ENCODE measurements at regions not wholly inside any gene's neighbourhood (a gene's known extent, or its start where the extent isn't known, plus 50 kb on each side); places are given as distances from the start of the nearest gene placed in this dataset.
"Not testable (repeated sequence)": the region's sequence is repeated elsewhere in the genome, so short reads cannot be mapped to it uniquely, and the experiment has no call there.

DNA sequence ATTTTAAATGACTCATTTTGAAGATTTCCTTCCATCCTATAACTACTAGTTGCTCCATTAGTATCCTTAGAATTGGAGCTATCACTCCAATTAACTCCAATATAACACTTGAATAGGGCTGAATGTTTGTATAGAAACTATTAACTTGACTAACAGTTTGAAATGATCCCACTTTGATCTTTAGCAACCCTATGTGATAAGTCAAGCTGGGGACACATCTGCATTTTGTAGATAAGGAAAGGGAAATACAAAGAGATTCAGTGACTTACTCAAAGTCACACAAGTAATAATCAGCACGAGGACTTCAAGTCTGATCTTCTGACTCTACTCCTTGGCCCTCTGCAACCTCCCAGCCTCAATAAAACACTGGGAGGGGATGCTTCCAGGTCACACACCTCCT is 101.1 kb downstream of the TMEM215 start:
- no peak for DNase-seq (ENCODE audit: low read depth)

DNA sequence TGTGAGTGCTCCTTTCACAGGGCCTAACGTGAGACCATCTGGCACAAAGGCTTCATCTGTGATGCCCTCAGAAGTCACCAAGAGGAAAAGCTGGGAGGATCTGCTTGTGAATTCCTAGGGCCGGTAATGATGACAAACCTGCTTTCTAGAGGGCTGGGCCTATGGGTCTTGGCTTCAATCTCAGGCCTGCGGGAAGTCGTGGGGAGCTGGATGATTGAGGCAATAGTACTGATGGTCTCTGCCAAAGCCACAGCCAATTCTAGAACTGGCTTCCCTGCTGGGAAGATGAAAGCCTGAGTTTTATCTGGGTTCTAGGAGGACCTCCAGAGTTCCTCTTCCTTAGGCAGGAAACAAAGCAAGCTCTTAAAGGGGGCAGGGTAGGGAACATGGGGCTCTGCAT is 102.7 kb downstream of the TMEM215 start:
- no peak for DNase-seq (ENCODE audit: low read depth)

DNA sequence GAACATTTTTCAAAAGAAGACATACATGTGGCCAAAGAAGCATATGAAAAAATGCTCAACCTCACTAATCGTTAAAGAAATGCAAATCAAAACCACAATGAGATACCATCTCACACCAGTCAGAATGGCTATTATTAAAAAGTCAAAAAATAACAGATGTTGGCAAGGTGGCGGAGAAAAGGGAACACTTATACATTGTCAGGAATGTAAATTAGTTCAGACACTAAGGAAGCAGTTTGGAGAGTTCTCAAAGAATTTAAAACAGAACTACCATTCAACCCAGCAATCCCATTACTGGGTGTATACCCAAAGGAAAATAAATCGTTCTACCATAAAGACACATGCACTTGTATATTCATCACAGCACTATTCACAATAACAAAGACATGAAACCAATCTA is 106.9 kb downstream of the APTX start:
- not testable (repeated sequence) for DNase-seq (ENCODE audit: low read depth)

DNA sequence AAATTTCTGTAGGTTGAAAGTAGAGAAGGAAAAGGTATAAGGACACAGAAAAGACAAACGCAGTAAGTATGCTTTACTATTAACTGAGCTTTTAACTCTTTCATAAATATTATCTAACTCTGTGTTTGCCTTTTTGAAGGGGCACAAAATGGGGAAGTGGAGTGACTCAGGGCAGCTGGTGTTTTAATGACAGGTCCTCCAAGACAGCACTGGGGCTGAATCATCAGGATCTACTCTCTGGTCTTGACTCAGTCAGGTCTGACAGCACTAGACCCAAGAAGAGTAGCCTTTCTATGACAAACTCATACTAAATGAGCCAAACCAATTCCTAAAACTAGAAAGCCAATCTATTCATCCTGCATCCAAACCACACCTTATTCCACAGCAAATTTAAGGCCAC is 102.2 kb downstream of the APTX start:
- peak; percentile 32 for DNase-seq (ENCODE audit: low read depth)

DNA sequence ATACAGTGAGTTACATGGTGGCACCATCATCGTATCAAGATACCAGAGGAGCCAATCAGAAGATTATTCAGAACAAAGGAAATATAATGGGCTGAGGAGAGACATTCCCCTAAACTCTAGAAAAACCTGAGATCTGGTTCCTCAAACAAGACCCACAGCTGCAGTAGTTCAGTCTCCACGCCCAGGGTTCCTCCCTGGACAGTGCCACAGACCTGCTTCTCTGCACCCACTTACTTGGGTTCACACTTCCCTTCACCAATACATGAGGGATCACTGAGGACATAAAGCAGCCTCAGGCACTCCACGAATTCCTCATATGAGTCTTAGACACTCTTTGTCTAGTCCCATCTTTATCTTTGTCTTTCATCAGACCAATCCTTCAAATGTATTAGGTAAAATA is 101.7 kb downstream of the APTX start:
- DNase-seq (ENCODE audit: low read depth) = no peak

DNA sequence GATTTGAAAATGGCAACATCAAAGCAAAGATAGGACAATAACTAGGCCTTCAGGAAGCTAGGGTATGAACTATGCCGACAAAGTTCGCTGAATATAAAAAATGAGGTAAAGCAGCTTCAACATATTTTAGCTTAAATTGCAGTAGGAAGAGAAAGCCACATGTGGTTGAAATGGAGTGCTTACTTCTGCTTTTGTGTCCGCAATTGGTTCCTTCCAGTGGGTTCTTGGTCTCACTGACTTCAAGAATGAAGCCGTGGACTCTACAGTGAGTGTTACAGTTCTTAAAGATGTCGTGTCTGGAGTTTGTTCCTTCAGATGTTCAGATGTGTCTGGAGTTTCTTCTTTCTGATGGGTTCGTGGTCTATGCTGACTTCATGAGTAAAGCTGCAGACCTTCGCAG is 95.2 kb downstream of the APTX start:
- no peak for DNase-seq (ENCODE audit: low read depth)

DNA sequence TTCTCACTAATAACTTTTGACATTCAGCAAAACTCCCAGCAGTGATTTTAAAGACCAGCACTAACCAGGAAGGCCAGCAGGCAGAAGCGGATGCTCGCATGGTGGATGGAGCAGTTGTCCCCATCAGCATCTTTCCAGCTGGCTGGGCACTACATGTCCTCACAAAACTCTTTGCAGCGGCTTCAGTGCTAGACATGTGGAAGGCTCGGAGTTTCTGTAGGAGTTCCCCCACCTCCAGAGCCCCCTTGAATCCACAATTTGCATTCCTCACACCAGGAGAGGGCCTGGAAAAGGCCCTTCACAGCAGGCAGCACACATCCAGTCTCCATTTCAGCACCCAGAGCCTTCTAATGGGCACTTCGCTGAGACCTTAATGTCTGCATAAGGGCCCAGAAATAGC is 85.6 kb downstream of the APTX start:
- no peak for DNase-seq (ENCODE audit: low read depth)

DNA sequence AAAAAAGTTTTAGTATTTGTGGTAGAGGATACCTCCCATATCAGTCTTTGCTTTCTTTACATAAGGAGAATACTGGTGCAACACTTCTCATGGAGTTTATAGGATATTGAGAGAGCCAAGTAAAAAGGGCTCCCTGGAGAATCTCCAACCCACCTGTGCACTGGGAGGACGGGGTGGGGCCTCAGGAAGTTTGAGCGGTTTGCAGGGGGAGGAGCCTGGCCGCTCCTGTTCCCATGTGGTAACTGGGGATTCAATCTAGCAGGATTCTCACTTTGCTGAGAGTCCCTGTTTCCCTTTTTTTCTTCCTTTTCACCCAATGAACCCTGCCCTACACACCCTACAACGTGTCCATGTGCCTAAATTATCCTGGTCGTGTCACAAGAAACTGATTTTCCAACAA is 82.8 kb downstream of the APTX start:
- no peak for DNase-seq (ENCODE audit: low read depth)

Measured in myocyte (in vitro differentiated cells).